ENCODE measurements at regions not wholly inside any gene's neighbourhood (a gene's known extent, or its start where the extent isn't known, plus 50 kb on each side); places are given as distances from the start of the nearest gene placed in this dataset.

DNA sequence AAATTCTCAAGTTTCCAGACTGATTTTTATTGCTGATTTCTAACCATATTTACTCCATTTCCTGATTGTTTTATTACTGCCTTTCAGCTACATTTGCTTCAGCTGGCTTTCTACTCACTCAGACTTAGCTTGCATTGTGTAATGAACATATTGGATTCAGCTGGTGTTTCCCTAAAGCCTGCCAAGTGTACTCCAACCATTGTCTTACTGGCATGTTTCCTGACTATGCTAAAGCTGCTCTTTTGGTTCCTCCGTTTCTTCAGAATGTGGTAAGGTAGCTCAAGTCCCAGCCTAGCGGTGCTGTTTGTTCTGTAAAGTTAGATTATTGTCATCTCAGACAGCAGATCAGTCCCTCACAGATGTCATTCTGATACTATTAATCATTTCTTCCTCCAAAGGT, 53.1 kb upstream of the GLRA2 start:
- Histone ChIP-seq H3K4me3 (replicated peaks; ENCODE audit: low read depth, low read length) (no peak overlapping the region), H3K27me3 (replicated peaks; ENCODE audit: control insufficient read depth, insufficient read depth, low read length) (no peaks in the 10 kb centered on the region; the same call in 1 of the 2 replicates), H3K36me3 (ENCODE audit: control insufficient read depth, insufficient read depth, low read length) (no peaks in the 10 kb centered on the region)
- TF ChIP-seq, protein P1, sequence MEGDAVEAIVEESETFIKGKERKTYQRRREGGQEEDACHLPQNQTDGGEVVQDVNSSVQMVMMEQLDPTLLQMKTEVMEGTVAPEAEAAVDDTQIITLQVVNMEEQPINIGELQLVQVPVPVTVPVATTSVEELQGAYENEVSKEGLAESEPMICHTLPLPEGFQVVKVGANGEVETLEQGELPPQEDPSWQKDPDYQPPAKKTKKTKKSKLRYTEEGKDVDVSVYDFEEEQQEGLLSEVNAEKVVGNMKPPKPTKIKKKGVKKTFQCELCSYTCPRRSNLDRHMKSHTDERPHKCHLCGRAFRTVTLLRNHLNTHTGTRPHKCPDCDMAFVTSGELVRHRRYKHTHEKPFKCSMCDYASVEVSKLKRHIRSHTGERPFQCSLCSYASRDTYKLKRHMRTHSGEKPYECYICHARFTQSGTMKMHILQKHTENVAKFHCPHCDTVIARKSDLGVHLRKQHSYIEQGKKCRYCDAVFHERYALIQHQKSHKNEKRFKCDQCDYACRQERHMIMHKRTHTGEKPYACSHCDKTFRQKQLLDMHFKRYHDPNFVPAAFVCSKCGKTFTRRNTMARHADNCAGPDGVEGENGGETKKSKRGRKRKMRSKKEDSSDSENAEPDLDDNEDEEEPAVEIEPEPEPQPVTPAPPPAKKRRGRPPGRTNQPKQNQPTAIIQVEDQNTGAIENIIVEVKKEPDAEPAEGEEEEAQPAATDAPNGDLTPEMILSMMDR (IDR thresholded peaks at IDR 0.05; ENCODE audit: insufficient read depth, low read length, poor library complexity, severe bottlenecking) = no peak
- no peak for DNase-seq (ENCODE audit: extremely low read depth, insufficient read length)

- H3K27me3 ChIP-seq (replicated peaks; ENCODE audit: control insufficient read depth, insufficient read depth, low read length) = no peaks in the 10 kb centered on the region
- no peak overlapping the region for H3K4me3 ChIP-seq (replicated peaks; ENCODE audit: low read depth, low read length)
- DNase-seq (ENCODE audit: extremely low read depth, insufficient read length) = no peak
- TF ChIP-seq, protein P1 (IDR thresholded peaks at IDR 0.05; ENCODE audit: insufficient read depth, low read length, poor library complexity, severe bottlenecking) = no peak
- H3K36me3 ChIP-seq (ENCODE audit: control insufficient read depth, insufficient read depth, low read length) = no peaks in the 10 kb centered on the region
These were observed 79.6 kb upstream of the GLRA2 start for GRCh38 chrX:14449773-14450172.

DNA sequence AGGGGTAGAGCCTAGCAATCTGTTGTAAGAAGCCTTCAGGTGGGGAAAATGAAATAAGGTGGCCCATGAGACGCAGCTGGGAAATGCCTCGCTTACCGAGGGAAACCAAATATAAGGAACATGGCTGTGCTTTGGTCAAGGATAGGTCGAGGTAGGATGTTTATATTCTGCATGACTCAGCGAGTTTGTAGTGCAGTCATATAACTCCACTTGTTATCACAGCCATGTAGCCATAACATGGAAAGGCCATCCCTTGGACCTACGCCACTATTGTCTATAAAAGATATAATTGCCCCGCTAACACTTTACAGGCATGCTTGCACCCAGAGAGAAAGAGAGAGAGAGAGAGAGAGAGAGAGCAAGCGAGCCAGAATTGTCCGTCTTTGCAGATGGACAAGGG, 80.9 kb upstream of the GLRA2 start:
- TF ChIP-seq, protein P1 (IDR thresholded peaks at IDR 0.05; ENCODE audit: insufficient read depth, low read length, poor library complexity, severe bottlenecking) = no peak
- no peak for DNase-seq (ENCODE audit: extremely low read depth, insufficient read length)
- Histone ChIP-seq H3K4me3 (replicated peaks; ENCODE audit: low read depth, low read length) (no peak overlapping the region), H3K27me3 (replicated peaks; ENCODE audit: control insufficient read depth, insufficient read depth, low read length) (no peaks in the 10 kb centered on the region), H3K36me3 (ENCODE audit: control insufficient read depth, insufficient read depth, low read length) (no peaks in the 10 kb centered on the region)

GRCh38 chrX:14440106-14440505, 89.2 kb upstream of the GLRA2 start:
- Histone ChIP-seq H3K36me3 (ENCODE audit: control insufficient read depth, insufficient read depth, low read length) (no peaks in the 10 kb centered on the region), H3K27me3 (replicated peaks; ENCODE audit: control insufficient read depth, insufficient read depth, low read length) (no peaks in the 10 kb centered on the region), H3K4me3 (replicated peaks; ENCODE audit: low read depth, low read length) (no peak overlapping the region)
- DNase-seq (ENCODE audit: extremely low read depth, insufficient read length) = no peak
- TF ChIP-seq, protein P1 (IDR thresholded peaks at IDR 0.05; ENCODE audit: insufficient read depth, low read length, poor library complexity, severe bottlenecking) = no peak

GRCh38 chrX:14427614-14428013, 101.7 kb upstream of the GLRA2 start:
- H3K4me3 ChIP-seq (replicated peaks; ENCODE audit: low read depth, low read length) = no peak overlapping the region
- TF ChIP-seq, protein P1 (IDR thresholded peaks at IDR 0.05; ENCODE audit: insufficient read depth, low read length, poor library complexity, severe bottlenecking) = no peak
- H3K27me3 ChIP-seq (replicated peaks; ENCODE audit: control insufficient read depth, insufficient read depth, low read length) = no peaks in the 10 kb centered on the region
- H3K36me3 ChIP-seq (ENCODE audit: control insufficient read depth, insufficient read depth, low read length) = no peaks in the 10 kb centered on the region
- DNase-seq (ENCODE audit: extremely low read depth, insufficient read length) = no peak

DNA sequence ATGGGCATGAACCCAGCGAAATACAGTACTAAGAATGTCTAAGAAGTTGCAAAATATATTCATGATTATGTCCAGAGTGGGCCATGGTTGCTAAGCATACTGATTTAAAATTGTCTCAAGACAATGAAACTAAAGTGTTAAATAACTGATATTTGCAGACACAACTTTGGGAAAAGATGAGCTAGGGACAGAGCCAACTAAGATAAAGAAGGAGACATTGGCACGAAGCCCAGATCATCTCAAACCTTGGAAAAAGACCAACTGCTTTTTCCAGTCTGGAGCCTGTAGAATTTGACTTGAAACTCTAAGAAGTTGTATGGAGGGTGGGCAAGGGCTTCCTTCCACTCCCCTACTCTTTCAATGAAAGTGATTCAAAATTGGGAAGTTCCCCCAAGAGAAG, 108.5 kb upstream of the GLRA2 start:
- TF ChIP-seq, protein P1 (IDR thresholded peaks at IDR 0.05; ENCODE audit: insufficient read depth, low read length, poor library complexity, severe bottlenecking) = no peak
- Histone ChIP-seq H3K4me3 (replicated peaks; ENCODE audit: low read depth, low read length) (no peak overlapping the region), H3K36me3 (ENCODE audit: control insufficient read depth, insufficient read depth, low read length) (no peaks in the 10 kb centered on the region), H3K27me3 (replicated peaks; ENCODE audit: control insufficient read depth, insufficient read depth, low read length) (no peaks in the 10 kb centered on the region)
- no peak for DNase-seq (ENCODE audit: extremely low read depth, insufficient read length)
